ENCODE measurements at regions not wholly inside any gene's neighbourhood (a gene's known extent, or its start where the extent isn't known, plus 50 kb on each side); places are given as distances from the start of the nearest gene placed in this dataset.

DNA sequence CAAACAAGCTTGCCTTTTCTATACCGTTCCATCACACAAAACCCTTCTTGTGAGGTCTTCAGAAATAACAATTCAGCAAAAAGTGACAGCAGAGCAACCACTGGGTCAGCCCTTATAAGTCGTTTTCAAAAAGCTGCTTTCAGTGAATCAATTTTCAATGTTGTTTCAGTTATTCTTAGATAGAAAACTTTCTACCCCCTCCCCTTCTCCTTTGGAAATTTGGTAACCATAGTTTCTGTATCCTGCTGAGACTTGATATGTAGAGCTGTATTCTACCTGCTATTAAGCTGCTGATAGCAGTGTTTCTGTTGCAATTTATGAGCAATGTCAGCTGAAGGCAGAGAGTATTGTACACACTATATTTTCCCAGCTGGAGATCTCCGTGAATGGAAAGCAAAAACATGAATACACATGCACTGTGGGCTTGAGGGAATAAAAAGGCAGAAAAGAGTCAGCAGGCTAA is 75.7 kb downstream of the ZNF608 start (continued):
- TF ChIP-seq EGR2 (tag by site-specific recombination; IDR thresholded peaks at IDR 0.05; ENCODE audit: low read depth) (no peak), ZBTB48 (tag by site-specific recombination; IDR thresholded peaks at IDR 0.05) (no peak), REPIN1 (tag by site-specific recombination; IDR thresholded peaks at IDR 0.05; ENCODE audit: low read depth) (no peak), ZNF248 (tag by site-specific recombination; IDR thresholded peaks at IDR 0.05) (no peak), ZSCAN5A (tag by site-specific recombination; IDR thresholded peaks at IDR 0.05) (no peak), KLF9 (tag by site-specific recombination; IDR thresholded peaks at IDR 0.05; ENCODE audit: low read depth) (no peak), ZBTB7A (tag by site-specific recombination; IDR thresholded peaks at IDR 0.05; ENCODE audit: low read depth) (no peak), ZFHX2 (tag by site-specific recombination; conservative IDR thresholded peaks at IDR 0.05) (0 out of 2 replicates have a peak, but pooled peaks have one; percentile 17), ZNF677 (tag by site-specific recombination; IDR thresholded peaks at IDR 0.05) (no peak), ZNF148 (tag by site-specific recombination; IDR thresholded peaks at IDR 0.05; ENCODE audit: borderline replicate concordance) (no peak), ZBTB21 (tag by site-specific recombination; IDR thresholded peaks at IDR 0.05) (peak; percentile 6; the same call in 1 of the 2 replicates), HOXD13 (CRISPR knock-in tag; IDR thresholded peaks at IDR 0.05; ENCODE audit: borderline replicate concordance) (no peak), ZNF324 (tag by site-specific recombination; IDR thresholded peaks at IDR 0.05) (0 out of 2 replicates have a peak, but pooled peaks have one; percentile 34), ZBTB8A (tag by site-specific recombination; IDR thresholded peaks at IDR 0.05) (peak; percentile 81), ZSCAN23 (tag by site-specific recombination; IDR thresholded peaks at IDR 0.05) (no peak), ZNF24 (tag by site-specific recombination; IDR thresholded peaks at IDR 0.05) (0 out of 2 replicates have a peak, but pooled peaks have one; percentile 61), PRDM1 (tag by site-specific recombination; IDR thresholded peaks at IDR 0.05) (peak; percentile 60; the same call in 1 of the 2 replicates), ZNF521 (tag by site-specific recombination; IDR thresholded peaks at IDR 0.05) (no peak), ZNF548 (tag by site-specific recombination; IDR thresholded peaks at IDR 0.05) (no peak), MYNN (tag by site-specific recombination; IDR thresholded peaks at IDR 0.05; ENCODE audit: borderline replicate concordance) (no peak), GFI1B (tag by site-specific recombination; IDR thresholded peaks at IDR 0.05) (no peak; the same call in 1 of the 2 replicates), ZNF510 (tag by site-specific recombination; IDR thresholded peaks at IDR 0.05; ENCODE audit: insufficient replicate concordance) (no peak), ZNF221 (tag by site-specific recombination; IDR thresholded peaks at IDR 0.05; ENCODE audit: borderline replicate concordance) (no peak), ZNF211 (tag by site-specific recombination; IDR thresholded peaks at IDR 0.05; ENCODE audit: low read depth) (no peak), IKZF3 (tag by site-specific recombination; IDR thresholded peaks at IDR 0.05) (peak; percentile 96), ZNF768 (tag by site-specific recombination; IDR thresholded peaks at IDR 0.05) (no peak), ZNF664 (tag by site-specific recombination; IDR thresholded peaks at IDR 0.05) (no peak), GLIS2 (tag by site-specific recombination; IDR thresholded peaks at IDR 0.05) (no peak)
- TF ChIP-seq, protein P1, sequence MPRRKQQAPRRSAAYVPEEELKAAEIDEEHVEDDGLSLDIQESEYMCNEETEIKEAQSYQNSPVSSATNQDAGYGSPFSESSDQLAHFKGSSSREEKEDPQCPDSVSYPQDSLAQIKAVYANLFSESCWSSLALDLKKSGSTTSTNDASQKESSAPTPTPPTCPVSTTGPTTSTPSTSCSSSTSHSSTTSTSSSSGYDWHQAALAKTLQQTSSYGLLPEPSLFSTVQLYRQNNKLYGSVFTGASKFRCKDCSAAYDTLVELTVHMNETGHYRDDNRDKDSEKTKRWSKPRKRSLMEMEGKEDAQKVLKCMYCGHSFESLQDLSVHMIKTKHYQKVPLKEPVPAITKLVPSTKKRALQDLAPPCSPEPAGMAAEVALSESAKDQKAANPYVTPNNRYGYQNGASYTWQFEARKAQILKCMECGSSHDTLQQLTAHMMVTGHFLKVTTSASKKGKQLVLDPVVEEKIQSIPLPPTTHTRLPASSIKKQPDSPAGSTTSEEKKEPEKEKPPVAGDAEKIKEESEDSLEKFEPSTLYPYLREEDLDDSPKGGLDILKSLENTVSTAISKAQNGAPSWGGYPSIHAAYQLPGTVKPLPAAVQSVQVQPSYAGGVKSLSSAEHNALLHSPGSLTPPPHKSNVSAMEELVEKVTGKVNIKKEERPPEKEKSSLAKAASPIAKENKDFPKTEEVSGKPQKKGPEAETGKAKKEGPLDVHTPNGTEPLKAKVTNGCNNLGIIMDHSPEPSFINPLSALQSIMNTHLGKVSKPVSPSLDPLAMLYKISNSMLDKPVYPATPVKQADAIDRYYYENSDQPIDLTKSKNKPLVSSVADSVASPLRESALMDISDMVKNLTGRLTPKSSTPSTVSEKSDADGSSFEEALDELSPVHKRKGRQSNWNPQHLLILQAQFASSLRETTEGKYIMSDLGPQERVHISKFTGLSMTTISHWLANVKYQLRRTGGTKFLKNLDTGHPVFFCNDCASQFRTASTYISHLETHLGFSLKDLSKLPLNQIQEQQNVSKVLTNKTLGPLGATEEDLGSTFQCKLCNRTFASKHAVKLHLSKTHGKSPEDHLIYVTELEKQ (tag by site-specific recombination; IDR thresholded peaks at IDR 0.05; ENCODE audit: borderline replicate concordance): no peak
- TF ChIP-seq, protein P2, sequence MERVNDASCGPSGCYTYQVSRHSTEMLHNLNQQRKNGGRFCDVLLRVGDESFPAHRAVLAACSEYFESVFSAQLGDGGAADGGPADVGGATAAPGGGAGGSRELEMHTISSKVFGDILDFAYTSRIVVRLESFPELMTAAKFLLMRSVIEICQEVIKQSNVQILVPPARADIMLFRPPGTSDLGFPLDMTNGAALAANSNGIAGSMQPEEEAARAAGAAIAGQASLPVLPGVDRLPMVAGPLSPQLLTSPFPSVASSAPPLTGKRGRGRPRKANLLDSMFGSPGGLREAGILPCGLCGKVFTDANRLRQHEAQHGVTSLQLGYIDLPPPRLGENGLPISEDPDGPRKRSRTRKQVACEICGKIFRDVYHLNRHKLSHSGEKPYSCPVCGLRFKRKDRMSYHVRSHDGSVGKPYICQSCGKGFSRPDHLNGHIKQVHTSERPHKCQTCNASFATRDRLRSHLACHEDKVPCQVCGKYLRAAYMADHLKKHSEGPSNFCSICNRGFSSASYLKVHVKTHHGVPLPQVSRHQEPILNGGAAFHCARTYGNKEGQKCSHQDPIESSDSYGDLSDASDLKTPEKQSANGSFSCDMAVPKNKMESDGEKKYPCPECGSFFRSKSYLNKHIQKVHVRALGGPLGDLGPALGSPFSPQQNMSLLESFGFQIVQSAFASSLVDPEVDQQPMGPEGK (tag by site-specific recombination; IDR thresholded peaks at IDR 0.05): 0 out of 2 replicates have a peak, but pooled peaks have one; percentile 7
- TF ChIP-seq, protein P3, sequence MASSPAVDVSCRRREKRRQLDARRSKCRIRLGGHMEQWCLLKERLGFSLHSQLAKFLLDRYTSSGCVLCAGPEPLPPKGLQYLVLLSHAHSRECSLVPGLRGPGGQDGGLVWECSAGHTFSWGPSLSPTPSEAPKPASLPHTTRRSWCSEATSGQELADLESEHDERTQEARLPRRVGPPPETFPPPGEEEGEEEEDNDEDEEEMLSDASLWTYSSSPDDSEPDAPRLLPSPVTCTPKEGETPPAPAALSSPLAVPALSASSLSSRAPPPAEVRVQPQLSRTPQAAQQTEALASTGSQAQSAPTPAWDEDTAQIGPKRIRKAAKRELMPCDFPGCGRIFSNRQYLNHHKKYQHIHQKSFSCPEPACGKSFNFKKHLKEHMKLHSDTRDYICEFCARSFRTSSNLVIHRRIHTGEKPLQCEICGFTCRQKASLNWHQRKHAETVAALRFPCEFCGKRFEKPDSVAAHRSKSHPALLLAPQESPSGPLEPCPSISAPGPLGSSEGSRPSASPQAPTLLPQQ (tag by site-specific recombination; IDR thresholded peaks at IDR 0.05): 0 out of 2 replicates have a peak, but pooled peaks have one; percentile 42

Measured in HEK293 (cell line).